SJCRH30 (cell line): ENCODE measurements at regions not wholly inside any gene's neighbourhood (a gene's known extent, or its start where the extent isn't known, plus 50 kb on each side); places are given as distances from the start of the nearest gene placed in this dataset.
"Not testable (repeated sequence)": the region's sequence is repeated elsewhere in the genome, so short reads cannot be mapped to it uniquely, and the experiment has no call there.

ENCODE experiments used
- DNase-seq, 2 experiments: peaks; one replicate each; pipeline ENCODE4 v3.0.0-alpha.2; 2015 to 2020
- H3K27ac ChIP-seq: fragments of 250-450 bp; sonication (Bioruptor Pico); 2 replicates; pipeline ENCODE4 v1.5.1; 2020; ENCODE audit warnings: mild to moderate bottlenecking, moderate library complexity
- H3K27me3 ChIP-seq: fragments of 250-450 bp; sonication (Bioruptor Pico); 2 replicates; pipeline ENCODE4 v1.5.1; 2020; ENCODE audit warnings: mild to moderate bottlenecking, moderate library complexity
- H3K36me3 ChIP-seq: fragments of 250-450 bp; sonication (Bioruptor Pico); 2 replicates; pipeline ENCODE4 v1.5.1; 2020; ENCODE audit warnings: mild to moderate bottlenecking, moderate library complexity
- H3K4me1 ChIP-seq: fragments of 250-450 bp; sonication (Bioruptor Pico); 2 replicates; pipeline ENCODE4 v1.5.1; 2020; ENCODE audit warnings: mild to moderate bottlenecking, moderate library complexity
- H3K4me3 ChIP-seq: fragments of 250-450 bp; sonication (Bioruptor Pico); 2 replicates; pipeline ENCODE4 v1.5.1; 2020; ENCODE audit warnings: mild to moderate bottlenecking, moderate library complexity
- H3K9me3 ChIP-seq: fragments of 250-450 bp; sonication (Bioruptor Pico); replicated peaks from 2 replicates; pipeline ENCODE4 v1.5.1; 2020; ENCODE audit warnings: mild to moderate bottlenecking, moderate library complexity

- not testable (repeated sequence) for H3K9me3 ChIP-seq, H3K27ac ChIP-seq, H3K4me3 ChIP-seq, H3K27me3 ChIP-seq, DNase-seq, H3K4me1 ChIP-seq, H3K36me3 ChIP-seq
Observed at GRCh38 chr1:149677359-149677758, 93.7 kb downstream of the PPIAL4C start.

GRCh38 chr1:149686593-149687238 is 95.8 kb upstream of the FCGR1A start:
- H3K9me3 ChIP-seq, H3K27me3 ChIP-seq, H3K4me3 ChIP-seq, DNase-seq, H3K36me3 ChIP-seq, H3K4me1 ChIP-seq, H3K27ac ChIP-seq: not testable (repeated sequence)

GRCh38 chr1:149691399-149691798 is 91.1 kb upstream of the FCGR1A start:
- not testable (repeated sequence) for H3K4me3 ChIP-seq, H3K36me3 ChIP-seq, H3K4me1 ChIP-seq, H3K27me3 ChIP-seq, H3K27ac ChIP-seq, H3K9me3 ChIP-seq, DNase-seq

GRCh38 chr1:149692804-149693539 is 89.5 kb upstream of the FCGR1A start:
- H3K27me3 ChIP-seq, DNase-seq, H3K36me3 ChIP-seq, H3K4me1 ChIP-seq, H3K9me3 ChIP-seq, H3K27ac ChIP-seq, H3K4me3 ChIP-seq: not testable (repeated sequence)

GRCh38 chr1:149695066-149695465 is 87.4 kb upstream of the FCGR1A start:
- DNase-seq, H3K36me3 ChIP-seq, H3K27me3 ChIP-seq, H3K27ac ChIP-seq, H3K4me1 ChIP-seq, H3K9me3 ChIP-seq, H3K4me3 ChIP-seq: not testable (repeated sequence)

- not testable (repeated sequence) for H3K27me3 ChIP-seq, H3K27ac ChIP-seq, H3K36me3 ChIP-seq, H3K4me1 ChIP-seq, H3K9me3 ChIP-seq, H3K4me3 ChIP-seq, DNase-seq
Observed at GRCh38 chr1:149700220-149700619, 82.3 kb upstream of the FCGR1A start.

- not testable (repeated sequence) for H3K27ac ChIP-seq, H3K4me3 ChIP-seq, H3K9me3 ChIP-seq, H3K27me3 ChIP-seq, DNase-seq, H3K4me1 ChIP-seq, H3K36me3 ChIP-seq
Observed at GRCh38 chr1:149700677-149701567, 81.6 kb upstream of the FCGR1A start.

- DNase-seq: peak; percentile 49 to 73
- peak overlapping the region; percentile 48 for H3K4me3 ChIP-seq
- not testable (repeated sequence) for H3K27me3 ChIP-seq, H3K4me1 ChIP-seq, H3K27ac ChIP-seq, H3K36me3 ChIP-seq, H3K9me3 ChIP-seq
Observed at GRCh38 chr1:149708192-149708853, 74.2 kb upstream of the FCGR1A start.

GRCh38 chr1:149711651-149712050 is 70.8 kb upstream of the FCGR1A start:
- not testable (repeated sequence) for H3K4me3 ChIP-seq, H3K4me1 ChIP-seq, H3K27ac ChIP-seq, H3K9me3 ChIP-seq, DNase-seq, H3K27me3 ChIP-seq, H3K36me3 ChIP-seq

- H3K4me3 ChIP-seq: peak overlapping the region; percentile 72
- DNase-seq: peak; percentile 40 to 83
- not testable (repeated sequence) for H3K27ac ChIP-seq, H3K9me3 ChIP-seq, H3K27me3 ChIP-seq, H3K4me1 ChIP-seq, H3K36me3 ChIP-seq
Observed at GRCh38 chr1:149712154-149712927, 70.2 kb upstream of the FCGR1A start.

- not testable (repeated sequence) for DNase-seq
Observed at GRCh38 chr1:149713513-149713912, 69.0 kb upstream of the FCGR1A start.

GRCh38 chr1:149713952-149714351 is 68.5 kb upstream of the FCGR1A start:
- H3K4me1 ChIP-seq, H3K27me3 ChIP-seq, H3K36me3 ChIP-seq, DNase-seq, H3K4me3 ChIP-seq, H3K27ac ChIP-seq, H3K9me3 ChIP-seq: not testable (repeated sequence)

More at GRCh38 chr1:149713513-149713912, 69.0 kb upstream of the FCGR1A start:
- H3K27me3 ChIP-seq, H3K9me3 ChIP-seq, H3K36me3 ChIP-seq, H3K27ac ChIP-seq, H3K4me1 ChIP-seq: not testable (repeated sequence)
- peak overlapping the region; percentile 72 for H3K4me3 ChIP-seq

GRCh38 chr1:149724618-149725302 is 57.7 kb upstream of the FCGR1A start:
- H3K4me3 ChIP-seq, H3K36me3 ChIP-seq, DNase-seq, H3K27ac ChIP-seq, H3K4me1 ChIP-seq, H3K27me3 ChIP-seq, H3K9me3 ChIP-seq: not testable (repeated sequence)

GRCh38 chr1:149726688-149727087 is 55.8 kb upstream of the FCGR1A start:
- DNase-seq: not testable (repeated sequence)

More at GRCh38 chr1:149726688-149727087, 55.8 kb upstream of the FCGR1A start:
- not testable (repeated sequence) for H3K36me3 ChIP-seq, H3K27me3 ChIP-seq, H3K4me3 ChIP-seq, H3K27ac ChIP-seq, H3K9me3 ChIP-seq, H3K4me1 ChIP-seq
